Activated CD4-positive, alpha-beta memory T cell treated with anti-CD3 and anti-CD28 coated beads for 36 hours (primary cell): ENCODE measurements at regions not wholly inside any gene's neighbourhood (a gene's known extent, or its start where the extent isn't known, plus 50 kb on each side); places are given as distances from the start of the nearest gene placed in this dataset.

ENCODE experiments used
- CTCF ChIA-PET: fragments of 350-600 bp; sonication (Branson Sonifier 250); formaldehyde crosslinking; loops from one replicate; lab custom pipeline; 2021; ENCODE audit warnings: antibody characterized with exemption, inconsistent platforms; lab: Charles Lee
- POLR2A ChIA-PET: fragments of 350-600 bp; sonication (Branson Sonifier 250); formaldehyde crosslinking; loops from one replicate; lab custom pipeline; 2021; ENCODE audit warnings: antibody characterized with exemption; lab: Charles Lee
- DNase-seq: peaks from one replicate; pipeline ENCODE4 v3.0.0-alpha.2; 2020
- H3K27ac Mint-ChIP-seq: one replicate; pipeline ENCODE4 v1.8.0; 2021; ENCODE audit warnings: mixed read lengths
- H3K27me3 Mint-ChIP-seq: one replicate; pipeline ENCODE4 v1.8.0; 2021; ENCODE audit warnings: mixed read lengths
- H3K36me3 Mint-ChIP-seq: one replicate; pipeline ENCODE4 v1.8.0; 2021; ENCODE audit warnings: mixed read lengths
- H3K4me1 Mint-ChIP-seq: one replicate; pipeline ENCODE4 v1.8.0; 2021; ENCODE audit warnings: low read depth, mixed read lengths
- H3K4me3 Mint-ChIP-seq: one replicate; pipeline ENCODE4 v1.8.0; 2021; ENCODE audit warnings: mild to moderate bottlenecking, mixed read lengths
- H3K9me3 Mint-ChIP-seq: one replicate; pipeline ENCODE4 v1.8.0; 2021; ENCODE audit warnings: mixed read lengths
- intact Hi-C: fragments of 100-400 bp; cut with micrococcal nuclease; formaldehyde crosslinking; loops from one replicate; pipeline ENCODE4 v1.15.1; 2023

GRCh38 chr1:80825067-80825466 is 975.7 kb upstream of the ADGRL2 start:
- ChIA-PET POLR2A (no interaction called here), CTCF (no interaction called here)
- H3K4me3 Mint-ChIP-seq, result no peak overlapping the region
- intact Hi-C loops, result no loop called here
- no peaks in the 10 kb centered on the region for H3K4me1 Mint-ChIP-seq
- no peak overlapping the region for H3K27ac Mint-ChIP-seq
- peaks cover 4% of the 10 kb centered on the region for H3K9me3 Mint-ChIP-seq
- no peaks in the 10 kb centered on the region for H3K27me3 Mint-ChIP-seq
- no peaks in the 10 kb centered on the region for H3K36me3 Mint-ChIP-seq
- no peak for DNase-seq

- intact Hi-C loops, result no loop called here
- Mint-ChIP-seq H3K4me1 (no peaks in the 10 kb centered on the region), H3K4me3 (no peak overlapping the region), H3K27ac (no peak overlapping the region), H3K36me3 (no peaks in the 10 kb centered on the region), H3K27me3 (no peaks in the 10 kb centered on the region), H3K9me3 (no peaks in the 10 kb centered on the region)
- CTCF ChIA-PET, result no interaction called here
- no peak for DNase-seq
- POLR2A ChIA-PET, result no interaction called here
Measured at GRCh38 chr1:80818211-80818610, 982.5 kb upstream of the ADGRL2 start.

DNA sequence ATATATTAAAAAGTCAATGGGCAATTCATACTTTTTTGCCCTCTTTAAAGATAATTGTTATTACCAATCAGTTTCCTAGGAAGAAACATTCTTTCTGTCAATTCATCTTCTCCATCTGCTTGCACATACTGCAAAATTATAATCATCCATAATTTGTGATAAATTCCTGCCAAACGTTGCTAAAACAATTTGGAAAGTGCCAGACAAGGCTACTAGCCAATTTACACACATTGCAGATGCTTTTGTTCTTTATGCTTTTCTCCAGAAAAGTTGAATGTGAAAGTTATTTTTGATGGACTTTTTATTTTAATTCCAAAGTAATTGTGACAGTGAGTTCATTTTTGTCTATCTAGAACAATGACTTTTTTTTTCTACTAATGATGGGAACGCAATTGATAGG is 992.8 kb upstream of the ADGRL2 start:
- no peaks in the 10 kb centered on the region for H3K27me3 Mint-ChIP-seq
- no peaks in the 10 kb centered on the region for H3K4me1 Mint-ChIP-seq
- H3K36me3 Mint-ChIP-seq, result no peaks in the 10 kb centered on the region
- peaks cover 12% of the 10 kb centered on the region for H3K9me3 Mint-ChIP-seq
- intact Hi-C loops, result no loop called here
- no peak overlapping the region for H3K4me3 Mint-ChIP-seq
- no peak for DNase-seq
- POLR2A ChIA-PET, result no interaction called here
- CTCF ChIA-PET, result no interaction called here
- H3K27ac Mint-ChIP-seq, result no peak overlapping the region

GRCh38 chr1:80806431-80806830 is 994.3 kb upstream of the ADGRL2 start:
- intact Hi-C loops, result no loop called here
- Mint-ChIP-seq H3K27me3 (no peaks in the 10 kb centered on the region), H3K4me1 (no peaks in the 10 kb centered on the region), H3K27ac (no peak overlapping the region), H3K9me3 (peaks cover 12% of the 10 kb centered on the region), H3K36me3 (no peaks in the 10 kb centered on the region), H3K4me3 (no peak overlapping the region)
- ChIA-PET POLR2A (no interaction called here), CTCF (no interaction called here)
- no peak for DNase-seq

DNA sequence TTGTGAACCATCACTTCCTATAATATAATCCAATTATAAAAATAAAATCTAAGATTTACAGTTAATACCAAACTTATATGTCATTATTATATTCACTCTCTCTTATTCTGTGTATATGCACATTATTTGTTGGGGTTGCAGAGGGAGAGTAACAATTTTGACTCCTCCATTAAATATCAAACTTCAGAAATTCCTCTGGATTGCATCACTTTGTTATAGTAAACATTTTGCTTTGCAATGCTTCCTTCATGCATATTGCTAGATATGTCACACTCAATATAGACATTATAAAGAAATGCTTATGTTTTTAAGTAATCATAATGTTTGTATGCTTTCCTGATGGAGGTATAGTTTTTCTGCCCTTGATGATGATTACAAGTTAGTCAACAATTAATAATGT is 999.0 kb upstream of the ADGRL2 start:
- Mint-ChIP-seq H3K27ac (no peak overlapping the region), H3K4me3 (no peak overlapping the region), H3K27me3 (no peaks in the 10 kb centered on the region), H3K36me3 (no peaks in the 10 kb centered on the region), H3K9me3 (peaks cover 7% of the 10 kb centered on the region), H3K4me1 (no peaks in the 10 kb centered on the region)
- POLR2A ChIA-PET, result no interaction called here
- no peak for DNase-seq
- CTCF ChIA-PET, result no interaction called here
- intact Hi-C loops, result no loop called here

- no peaks in the 10 kb centered on the region for H3K4me1 Mint-ChIP-seq
- peaks cover 3% of the 10 kb centered on the region for H3K9me3 Mint-ChIP-seq
- ChIA-PET POLR2A (no interaction called here), CTCF (no interaction called here)
- H3K4me3 Mint-ChIP-seq, result no peak overlapping the region
- DNase-seq, result no peak
- H3K27me3 Mint-ChIP-seq, result no peaks in the 10 kb centered on the region
- H3K27ac Mint-ChIP-seq, result no peak overlapping the region
- no peaks in the 10 kb centered on the region for H3K36me3 Mint-ChIP-seq
- intact Hi-C loops, result no loop called here
Measured at GRCh38 chr1:80799457-80799856, 1001.3 kb upstream of the ADGRL2 start.

GRCh38 chr1:80779275-80779674 is 1021.5 kb upstream of the ADGRL2 start:
- no peak for DNase-seq
- Mint-ChIP-seq H3K4me1 (no peaks in the 10 kb centered on the region), H3K9me3 (peaks cover 14% of the 10 kb centered on the region), H3K36me3 (no peaks in the 10 kb centered on the region), H3K27ac (no peak overlapping the region), H3K4me3 (no peak overlapping the region), H3K27me3 (no peaks in the 10 kb centered on the region)
- intact Hi-C loops, result no loop called here
- ChIA-PET CTCF (no interaction called here), POLR2A (no interaction called here)

DNA sequence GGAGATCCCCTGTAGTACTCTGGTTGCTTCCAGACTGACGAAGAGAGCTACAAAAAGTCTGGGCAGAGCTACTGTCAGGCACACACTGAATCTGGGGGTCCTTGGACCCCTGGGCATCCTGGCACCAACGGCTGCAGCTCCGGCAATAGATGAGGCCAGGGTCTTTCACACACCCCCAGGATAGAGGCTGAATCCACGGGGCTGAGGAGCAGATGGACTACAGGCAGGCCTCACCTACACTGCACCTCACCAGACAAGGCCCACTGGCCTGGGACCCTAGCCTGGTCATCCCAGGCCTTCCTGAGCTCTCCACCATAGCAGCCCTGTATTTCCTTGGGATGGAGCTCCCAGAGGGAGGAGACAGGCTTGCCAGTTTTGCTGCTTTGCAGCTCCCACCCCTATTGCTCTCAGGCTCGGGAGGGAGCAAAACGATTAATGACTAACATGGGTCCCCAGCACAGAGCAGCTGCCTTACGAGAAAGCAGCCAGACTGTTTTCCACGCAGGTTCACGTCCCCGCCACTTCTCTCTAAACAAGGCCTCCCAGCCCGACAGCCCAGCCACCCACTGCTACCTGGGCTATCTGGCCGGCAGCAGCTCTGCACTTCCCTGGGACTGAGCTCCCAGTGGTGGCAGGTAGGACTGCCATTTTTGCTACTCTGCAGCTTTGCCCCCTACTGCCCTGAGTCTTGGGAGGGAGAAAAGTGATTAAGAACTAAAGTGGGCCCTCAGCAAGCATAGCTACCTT is 1022.5 kb upstream of the ADGRL2 start:
- intact Hi-C loops, result no loop called here
- H3K27me3 Mint-ChIP-seq, result no peaks in the 10 kb centered on the region
- no peaks in the 10 kb centered on the region for H3K4me1 Mint-ChIP-seq
- no peaks in the 10 kb centered on the region for H3K36me3 Mint-ChIP-seq
- peaks cover 14% of the 10 kb centered on the region for H3K9me3 Mint-ChIP-seq
- DNase-seq, result no peak
- H3K27ac Mint-ChIP-seq, result no peak overlapping the region
- no peak overlapping the region for H3K4me3 Mint-ChIP-seq
- ChIA-PET CTCF (no interaction called here), POLR2A (no interaction called here)

- CTCF ChIA-PET, result no interaction called here
- no peaks in the 10 kb centered on the region for H3K4me1 Mint-ChIP-seq
- H3K27ac Mint-ChIP-seq, result no peak overlapping the region
- intact Hi-C loops, result no loop called here
- H3K9me3 Mint-ChIP-seq, result peaks cover 7% of the 10 kb centered on the region
- DNase-seq, result no peak
- POLR2A ChIA-PET, result interaction anchor here (0.5 to 0.6 kb wide), 2 partner anchors 87 to 274 kb away, joined by 3 to 6 read pairs; no protein-coding TSS in a partner anchor
- H3K4me3 Mint-ChIP-seq, result no peak overlapping the region
- no peaks in the 10 kb centered on the region for H3K27me3 Mint-ChIP-seq
- H3K36me3 Mint-ChIP-seq, result no peaks in the 10 kb centered on the region
Measured at GRCh38 chr1:80776266-80776665, 1024.5 kb upstream of the ADGRL2 start.

- H3K9me3 Mint-ChIP-seq, result peaks cover 3% of the 10 kb centered on the region
- ChIA-PET CTCF (no interaction called here), POLR2A (no interaction called here)
- no peaks in the 10 kb centered on the region for H3K4me1 Mint-ChIP-seq
- no peaks in the 10 kb centered on the region for H3K27me3 Mint-ChIP-seq
- intact Hi-C loops, result no loop called here
- H3K36me3 Mint-ChIP-seq, result no peaks in the 10 kb centered on the region
- H3K27ac Mint-ChIP-seq, result no peak overlapping the region
- DNase-seq, result no peak
- H3K4me3 Mint-ChIP-seq, result no peak overlapping the region
Measured at GRCh38 chr1:80769208-80769750, 1031.5 kb upstream of the ADGRL2 start.

- POLR2A ChIA-PET, result no interaction called here
- intact Hi-C loops, result no loop called here
Measured at GRCh38 chr1:80767711-80768110, 1033.0 kb upstream of the ADGRL2 start.

DNA sequence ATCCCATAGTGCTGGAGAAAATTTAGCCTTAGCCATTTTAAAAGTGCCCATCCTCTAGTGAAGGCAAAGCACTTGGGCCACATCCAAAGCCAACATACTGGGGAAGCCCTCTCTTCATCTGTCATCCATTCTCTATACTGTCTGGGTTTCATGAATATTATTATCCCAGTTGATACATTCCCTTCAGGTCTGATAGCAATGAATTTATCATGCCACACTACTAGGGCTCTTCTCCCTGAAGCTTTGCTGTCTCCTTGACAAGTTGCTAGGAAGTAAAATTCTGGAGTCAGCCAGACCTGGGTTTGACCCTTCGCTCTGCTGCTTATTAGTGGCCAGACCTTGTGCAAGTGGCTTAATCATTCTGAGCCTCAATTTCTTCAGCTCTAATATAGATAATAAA is 1041.4 kb upstream of the ADGRL2 start:
- POLR2A ChIA-PET, result no interaction called here
- no peak for DNase-seq
- H3K27ac Mint-ChIP-seq, result no peak overlapping the region
- H3K4me3 Mint-ChIP-seq, result no peak overlapping the region
- intact Hi-C loops, result no loop called here
- H3K4me1 Mint-ChIP-seq, result no peaks in the 10 kb centered on the region
- H3K27me3 Mint-ChIP-seq, result no peaks in the 10 kb centered on the region
- H3K36me3 Mint-ChIP-seq, result no peaks in the 10 kb centered on the region
- CTCF ChIA-PET, result no interaction called here
- peaks cover 7% of the 10 kb centered on the region for H3K9me3 Mint-ChIP-seq

More at GRCh38 chr1:80767711-80768110, 1033.0 kb upstream of the ADGRL2 start:
- no peaks in the 10 kb centered on the region for H3K27me3 Mint-ChIP-seq
- H3K4me1 Mint-ChIP-seq, result no peaks in the 10 kb centered on the region
- H3K9me3 Mint-ChIP-seq, result peaks cover 9% of the 10 kb centered on the region
- DNase-seq, result no peak
- no peak overlapping the region for H3K4me3 Mint-ChIP-seq
- no peaks in the 10 kb centered on the region for H3K36me3 Mint-ChIP-seq
- H3K27ac Mint-ChIP-seq, result no peak overlapping the region
- CTCF ChIA-PET, result no interaction called here

DNA sequence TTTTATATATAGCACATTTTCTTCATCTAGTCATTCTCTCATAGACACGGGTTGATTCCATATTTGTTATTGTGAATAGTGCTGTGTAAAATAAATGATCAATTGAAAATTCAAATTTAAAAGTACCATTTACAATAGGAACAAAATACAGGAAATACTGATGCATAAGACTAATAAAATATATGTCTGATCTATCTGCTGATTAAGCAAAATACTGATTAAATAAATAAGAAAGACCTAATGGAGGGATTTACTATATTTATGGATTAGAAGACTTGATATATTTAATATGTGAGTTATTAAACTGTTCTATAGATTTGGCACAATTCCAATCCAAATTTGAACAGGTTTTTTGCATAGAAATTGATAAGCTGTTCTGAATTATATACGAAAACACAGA is 1044.8 kb upstream of the ADGRL2 start:
- DNase-seq, result no peak
- no peak overlapping the region for H3K4me3 Mint-ChIP-seq
- ChIA-PET CTCF (no interaction called here), POLR2A (no interaction called here)
- no peak overlapping the region for H3K27ac Mint-ChIP-seq
- H3K9me3 Mint-ChIP-seq, result peaks cover 7% of the 10 kb centered on the region
- H3K4me1 Mint-ChIP-seq, result no peaks in the 10 kb centered on the region
- no peaks in the 10 kb centered on the region for H3K36me3 Mint-ChIP-seq
- H3K27me3 Mint-ChIP-seq, result no peaks in the 10 kb centered on the region
- intact Hi-C loops, result no loop called here
